Thymus (tissue), 11 donors: ENCODE measurements at regions not wholly inside any gene's neighbourhood (a gene's known extent, or its start where the extent isn't known, plus 50 kb on each side); places are given as distances from the start of the nearest gene placed in this dataset.
"Not testable (repeated sequence)": the region's sequence is repeated elsewhere in the genome, so short reads cannot be mapped to it uniquely, and the experiment has no call there.

ENCODE experiments used
- DNase-seq, 9 donors: peaks; one replicate each; pipeline ENCODE4 v3.0.0-alpha.2; 2013; ENCODE audit warnings: low spot score in 9 of 9, low read depth in 6 of 9, missing footprints in 1 of 9
- H3K27ac ChIP-seq, 2 donors: one replicate each; pipeline ENCODE4 v1.5.1; 2013; ENCODE audit warnings: control low read depth in 1 of 2, low read depth in 1 of 2, low read length in 1 of 2, mild to moderate bottlenecking in 1 of 2, moderate library complexity in 1 of 2
- H3K27me3 ChIP-seq, 2 donors: one replicate each; pipeline ENCODE4 v1.5.1; 2013; ENCODE audit warnings: low read length in 1 of 2; ENCODE audit not compliant: control insufficient read depth in 2 of 2, insufficient read depth in 1 of 2
- H3K36me3 ChIP-seq, 2 donors: one replicate each; pipeline ENCODE4 v1.5.1; 2013; ENCODE audit warnings: low read length in 1 of 2, mild to moderate bottlenecking in 1 of 2, moderate library complexity in 1 of 2; ENCODE audit not compliant: control insufficient read depth in 2 of 2, insufficient read depth in 2 of 2
- H3K4me1 ChIP-seq, 2 donors: one replicate each; pipeline ENCODE4 v1.5.1; 2013; ENCODE audit warnings: low read length in 2 of 2; ENCODE audit not compliant: control insufficient read depth in 2 of 2, insufficient read depth in 2 of 2
- H3K4me3 ChIP-seq, 2 donors: one replicate each; pipeline ENCODE4 v1.5.1; 2013; ENCODE audit warnings: low read length in 2 of 2, control low read depth in 1 of 2, mild to moderate bottlenecking in 1 of 2
- H3K9me3 ChIP-seq, 2 donors: one replicate each; pipeline ENCODE4 v1.5.1; 2013; ENCODE audit warnings: low read length in 1 of 2, mild to moderate bottlenecking in 1 of 2; ENCODE audit not compliant: control insufficient read depth in 2 of 2, insufficient read depth in 1 of 2
- WGBS: extraction: QIAGEN DNeasy Blood & Tissue Kit; methylation state at CpG from one replicate; pipeline ENCODE4 v1.1.7; 2013; 5-methylcytosine and 5-hydroxymethylcytosine counted together
- donor health status: healthy.

DNA sequence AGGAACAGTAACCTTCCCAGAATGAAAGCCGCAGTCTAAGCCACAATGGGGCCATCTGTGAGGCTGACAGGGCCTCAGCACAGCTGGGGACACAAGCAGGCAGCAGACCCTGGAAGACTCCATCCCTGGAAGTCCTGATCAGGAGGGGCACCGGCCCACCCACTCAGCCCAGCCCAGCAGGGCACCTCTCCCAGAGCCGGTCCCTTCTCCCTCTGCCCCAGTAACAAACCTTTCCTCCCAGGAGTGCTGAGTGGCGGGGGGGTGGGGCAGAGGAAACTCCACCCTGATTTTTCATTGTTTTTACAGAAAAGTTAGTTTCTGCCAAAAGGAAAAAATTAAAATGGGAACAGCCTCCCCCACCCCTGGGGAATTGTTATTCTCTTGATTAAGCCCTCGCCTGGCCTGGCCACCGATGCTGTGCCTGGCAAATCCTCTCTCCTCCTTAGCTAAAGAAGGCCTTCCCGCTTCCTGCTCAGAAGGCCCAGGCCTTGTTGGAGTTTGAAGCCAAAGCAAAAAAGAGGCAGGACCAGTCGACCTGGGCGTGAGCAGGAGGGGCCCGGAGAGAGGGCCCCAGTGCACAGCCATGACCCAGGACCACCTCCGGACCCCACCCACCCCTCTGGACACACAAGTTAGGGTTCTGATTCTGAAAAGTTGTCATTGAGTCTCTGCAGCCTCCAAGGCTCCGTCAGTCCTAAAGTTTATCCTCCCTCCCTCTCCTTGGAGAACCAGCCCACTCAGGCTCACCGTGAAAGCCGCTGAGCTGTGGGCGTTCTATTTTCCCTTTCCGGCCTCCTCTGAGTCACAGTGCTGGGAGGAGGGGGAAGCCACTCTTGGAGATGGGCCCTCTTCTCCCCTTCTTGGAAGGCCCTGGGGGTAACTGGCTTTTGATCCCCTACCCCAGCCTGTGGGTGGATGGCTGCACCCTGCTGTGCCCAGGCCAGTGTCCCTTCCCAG is 128.4 kb upstream of the TNRC6C start:
- Histone ChIP-seq H3K27ac (peak overlapping the region in 1 of 2 donors; percentile 39), H3K36me3 (no peaks in the 10 kb centered on the region), H3K9me3 (no peaks in the 10 kb centered on the region), H3K27me3 (no peaks in the 10 kb centered on the region), H3K4me3 (no peak overlapping the region), H3K4me1 (peaks cover 6 to 52% of the 10 kb centered on the region in 2 donors)
- no peak for DNase-seq
- WGBS, result 86% methylated on average over 16 of the region's 16 CpGs

DNA sequence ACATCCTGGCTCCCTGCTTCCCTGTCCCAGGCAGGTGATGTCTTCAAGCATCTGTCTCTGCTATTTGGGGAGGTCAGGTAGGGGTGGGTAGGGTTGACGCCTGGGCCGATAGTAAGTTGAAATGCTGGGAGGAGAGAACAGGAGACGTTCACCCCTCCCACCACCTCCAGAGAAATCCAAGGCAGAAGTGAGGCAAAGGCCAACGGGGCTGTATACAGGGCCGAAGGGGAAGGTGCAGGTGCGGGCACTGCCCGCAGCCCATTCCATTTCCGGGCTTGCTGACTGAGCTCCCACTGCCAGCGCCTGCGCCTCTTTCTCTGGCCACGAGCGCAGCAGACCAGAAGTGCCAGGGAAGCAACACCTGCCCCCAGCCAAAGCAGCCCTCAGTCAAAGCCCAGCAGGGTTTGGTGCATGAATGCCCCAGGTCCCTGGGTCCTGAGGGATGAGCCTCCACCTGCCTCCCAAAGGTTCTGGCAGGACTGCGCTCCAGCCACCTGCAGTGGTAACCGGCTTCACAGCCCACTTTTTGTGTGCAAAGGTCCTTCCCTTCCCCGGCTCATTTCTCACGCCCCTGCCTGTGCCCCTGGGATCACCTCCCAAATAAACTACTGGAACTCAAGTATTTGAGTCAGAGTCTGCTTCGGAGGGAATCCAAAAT is 127.6 kb upstream of the TNRC6C start:
- H3K4me1 ChIP-seq, result peaks cover 6 to 43% of the 10 kb centered on the region in 2 donors
- H3K36me3 ChIP-seq, result no peaks in the 10 kb centered on the region
- H3K27ac ChIP-seq, result peak overlapping the region in 1 of 2 donors; percentile 39
- no peak overlapping the region for H3K4me3 ChIP-seq
- no peak for DNase-seq
- 87% methylated on average over 17 of the region's 17 CpGs for WGBS
- no peaks in the 10 kb centered on the region for H3K27me3 ChIP-seq
- no peaks in the 10 kb centered on the region for H3K9me3 ChIP-seq

DNA sequence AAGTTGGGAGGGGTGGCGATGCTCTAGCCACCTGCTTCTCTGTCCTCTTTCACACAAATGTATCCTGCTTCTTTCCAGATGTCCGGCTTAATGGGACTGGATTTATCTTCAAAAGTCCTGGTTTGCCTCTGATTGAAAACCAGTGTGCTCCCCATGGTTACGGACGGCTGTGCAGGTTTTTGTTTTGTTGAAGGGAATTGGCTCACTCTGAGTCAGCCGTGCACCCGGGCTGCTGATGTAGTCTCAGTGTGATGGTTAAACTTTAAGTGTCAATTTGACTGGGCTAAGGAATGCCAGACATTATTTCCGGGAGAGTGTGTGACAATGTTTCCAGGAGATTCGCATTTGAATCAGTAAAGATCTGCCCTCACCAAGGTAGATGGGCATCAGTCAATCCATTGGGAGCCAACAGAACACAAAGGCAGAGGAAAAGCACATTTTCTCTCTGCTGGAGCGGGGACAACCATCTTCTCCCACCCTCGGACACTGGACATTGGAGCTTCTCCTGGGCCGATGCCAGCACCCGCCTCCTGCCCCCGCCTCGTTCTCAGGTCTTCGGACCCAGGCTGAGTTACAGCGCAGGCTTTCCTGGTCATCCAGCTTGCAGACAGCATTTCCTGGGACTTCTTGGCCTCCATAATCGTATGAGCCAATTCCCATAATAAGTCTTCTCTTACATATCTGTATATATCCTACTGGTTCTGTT is 126.9 kb upstream of the TNRC6C start:
- 93% methylated on average over 17 of the region's 17 CpGs for WGBS

DNA sequence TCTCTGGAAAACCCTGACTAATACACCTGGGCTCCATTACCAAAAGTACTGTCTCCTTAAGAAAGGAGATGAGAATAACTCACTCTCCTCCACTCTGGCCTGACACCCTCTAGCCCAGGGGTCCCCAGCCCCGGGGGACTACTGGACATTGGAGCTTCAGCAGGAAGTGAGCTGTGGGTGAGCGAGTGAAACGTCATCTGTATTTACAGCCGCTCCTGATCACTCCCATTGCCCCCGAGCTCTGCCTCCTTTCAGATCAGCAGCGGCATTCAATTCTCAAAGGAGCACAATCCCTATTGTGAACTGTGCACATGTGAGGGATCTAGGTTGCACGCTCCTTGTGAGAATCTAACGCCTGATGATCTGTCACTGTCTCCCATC is 126.3 kb upstream of the TNRC6C start:
- Histone ChIP-seq H3K4me3 (no peak overlapping the region), H3K4me1 (peaks cover 6 to 38% of the 10 kb centered on the region in 2 donors), H3K27me3 (no peaks in the 10 kb centered on the region), H3K27ac (no peak overlapping the region), H3K9me3 (peaks cover 0 to 5% of the 10 kb centered on the region in 2 donors), H3K36me3 (no peaks in the 10 kb centered on the region)
- 95% methylated on average over 8 of the region's 8 CpGs for WGBS
- DNase-seq, result no peak

More for the DNA sequence above, 126.9 kb upstream of the TNRC6C start:
- DNase-seq, result no peak
- peaks cover 6 to 42% of the 10 kb centered on the region in 2 donors for H3K4me1 ChIP-seq
- no peak overlapping the region for H3K27ac ChIP-seq
- H3K9me3 ChIP-seq, result no peaks in the 10 kb centered on the region
- no peaks in the 10 kb centered on the region for H3K27me3 ChIP-seq
- no peaks in the 10 kb centered on the region for H3K36me3 ChIP-seq
- no peak overlapping the region for H3K4me3 ChIP-seq

DNA sequence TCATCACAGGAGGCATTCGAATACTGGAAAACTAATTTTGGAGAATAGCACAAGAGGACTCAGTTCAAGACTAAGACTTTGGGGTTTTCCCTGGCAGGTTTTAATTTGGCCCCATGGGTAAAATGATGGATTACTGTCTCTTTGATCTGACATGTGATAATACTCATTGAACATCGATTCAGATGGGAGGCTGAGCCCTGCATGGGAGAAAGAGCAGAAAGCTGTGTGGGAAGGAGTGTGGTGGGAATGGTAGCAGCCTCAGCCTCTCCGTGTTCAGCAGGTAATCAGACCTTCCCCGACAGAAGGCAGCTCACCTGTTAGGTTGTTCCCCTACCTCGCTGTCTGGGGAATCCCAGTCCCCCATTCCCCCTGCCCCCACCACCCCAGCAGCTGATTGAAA is 124.7 kb upstream of the TNRC6C start:
- Histone ChIP-seq H3K4me3 (no peak overlapping the region), H3K27ac (no peak overlapping the region), H3K36me3 (no peaks in the 10 kb centered on the region), H3K4me1 (peaks cover 6 to 36% of the 10 kb centered on the region in 2 donors), H3K27me3 (no peaks in the 10 kb centered on the region), H3K9me3 (peaks cover 0 to 6% of the 10 kb centered on the region in 2 donors)
- no peak for DNase-seq
- 94% methylated on average over 5 of the region's 5 CpGs for WGBS

DNA sequence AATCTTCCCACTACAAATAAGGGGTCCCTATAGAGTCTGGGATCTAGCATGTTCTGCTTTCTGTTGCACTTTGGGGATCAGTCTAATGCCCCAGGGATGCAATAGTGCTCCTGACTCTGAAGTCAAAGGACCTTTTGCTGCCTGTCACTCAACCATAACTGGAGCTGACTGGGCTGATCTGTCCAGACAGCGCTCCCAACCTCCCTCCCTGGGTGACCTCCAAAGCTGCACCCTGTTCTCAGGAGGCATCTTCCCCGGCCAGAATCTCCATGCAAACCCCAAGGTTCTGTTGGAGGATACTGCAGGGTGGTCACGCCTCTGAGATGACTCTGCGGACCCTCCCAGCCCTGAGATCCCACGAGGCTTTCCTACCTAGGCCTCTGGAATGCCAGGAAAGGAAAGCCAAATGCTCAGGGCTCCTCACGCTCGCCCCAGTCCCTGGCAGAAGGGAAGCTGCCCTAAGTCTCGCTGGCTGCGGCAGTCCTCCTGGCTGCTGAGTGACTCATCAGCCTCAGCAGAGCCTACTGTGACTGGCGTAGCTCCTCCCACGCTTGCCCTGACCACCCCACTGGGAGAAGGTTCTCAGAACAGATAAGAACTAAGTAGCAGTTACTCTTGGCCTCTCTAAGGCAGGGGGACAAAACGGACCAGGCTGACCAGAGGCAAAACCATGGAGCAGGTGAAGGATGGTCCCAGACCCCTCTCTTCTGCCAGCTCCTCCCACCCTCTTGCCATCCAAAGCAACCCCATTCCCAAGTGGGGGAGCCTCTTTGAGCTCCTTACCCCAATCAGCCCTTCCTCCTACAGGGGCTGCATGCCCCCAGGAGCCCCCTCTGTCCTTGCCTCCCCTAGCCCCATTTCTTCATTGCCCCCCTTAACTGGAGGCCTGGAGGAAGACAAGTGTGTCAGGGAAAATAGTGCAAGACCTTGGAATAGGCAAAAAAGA is 124.1 kb upstream of the TNRC6C start:
- Histone ChIP-seq H3K36me3 (no peaks in the 10 kb centered on the region), H3K4me3 (no peak overlapping the region), H3K9me3 (peaks cover 0 to 6% of the 10 kb centered on the region in 2 donors), H3K27ac (no peak overlapping the region), H3K27me3 (no peaks in the 10 kb centered on the region), H3K4me1 (peaks cover 9 to 37% of the 10 kb centered on the region in 2 donors)
- 55% methylated on average over 12 of the region's 12 CpGs for WGBS
- DNase-seq, result peak in 1 of 9 donors; percentile 38

DNA sequence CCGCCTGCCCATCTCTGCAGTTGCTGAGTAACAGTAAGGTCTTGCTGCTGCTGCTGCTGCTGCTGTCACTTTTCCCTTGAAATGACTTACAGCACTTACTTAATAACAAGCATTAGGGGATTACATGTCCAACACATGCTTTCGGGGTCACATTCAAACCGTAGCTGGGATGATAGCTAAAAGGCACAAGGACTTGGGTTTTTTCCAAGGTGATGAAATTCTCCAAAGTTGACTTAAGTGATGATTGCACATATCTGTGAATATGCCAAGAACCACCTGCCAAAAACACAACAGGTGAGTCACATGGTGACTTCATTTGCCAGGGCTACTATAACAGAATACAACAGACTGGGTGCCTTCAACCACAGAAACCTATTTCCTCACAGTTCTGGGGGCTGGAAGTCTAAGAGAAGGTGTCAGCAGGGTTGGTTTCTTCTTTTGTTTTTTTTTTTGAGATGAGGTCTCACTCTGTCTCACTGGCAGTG is 121.9 kb upstream of the TNRC6C start:
- peaks cover 0 to 6% of the 10 kb centered on the region in 2 donors for H3K9me3 ChIP-seq

DNA sequence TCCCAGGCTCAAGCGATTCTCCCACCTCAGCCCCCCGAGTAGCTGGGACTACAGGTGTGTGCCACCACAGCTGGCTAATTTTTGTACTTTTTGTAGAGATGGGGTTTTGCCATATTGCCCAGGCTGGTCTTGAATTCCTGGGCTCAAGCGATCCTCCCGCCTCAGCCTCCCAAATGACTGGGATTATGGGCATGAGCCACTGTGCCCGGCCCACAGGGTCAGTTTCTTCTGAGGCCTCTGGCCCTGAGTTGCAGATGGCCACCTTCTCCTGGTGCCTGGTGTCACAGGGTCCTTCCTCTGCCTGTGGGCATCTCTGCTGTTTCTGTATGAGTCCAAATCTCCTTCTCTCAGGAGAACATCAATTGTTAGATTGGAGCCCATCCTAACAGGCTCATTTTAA is 121.4 kb upstream of the TNRC6C start:
- not testable (repeated sequence) for H3K27ac ChIP-seq, DNase-seq, H3K4me3 ChIP-seq, H3K36me3 ChIP-seq, H3K9me3 ChIP-seq, H3K27me3 ChIP-seq
- WGBS, result 97% methylated on average over 5 of the region's 5 CpGs
- peaks cover 14 to 46% of the 10 kb centered on the region in 2 donors for H3K4me1 ChIP-seq

More for the DNA sequence above, 121.9 kb upstream of the TNRC6C start:
- no peak overlapping the region for H3K4me3 ChIP-seq
- no peak for DNase-seq
- H3K4me1 ChIP-seq, result peaks cover 10 to 42% of the 10 kb centered on the region in 2 donors
- H3K27ac ChIP-seq, result no peak overlapping the region
- WGBS, result 92% methylated on average over 3 of the region's 3 CpGs
- H3K27me3 ChIP-seq, result no peaks in the 10 kb centered on the region
- no peaks in the 10 kb centered on the region for H3K36me3 ChIP-seq
